GM12864 (cell line): ENCODE measurements at regions not wholly inside any gene's neighbourhood (a gene's known extent, or its start where the extent isn't known, plus 50 kb on each side); places are given as distances from the start of the nearest gene placed in this dataset.

Source experiments
- DNase-seq: peaks from one replicate; pipeline ENCODE4 v3.0.0-alpha.2; 2011; ENCODE audit warnings: low read depth
- H3K4me3 ChIP-seq: 2 replicates; pipeline ENCODE4 v1.5.1; 2011; ENCODE audit warnings: mild to moderate bottlenecking, low read depth, low read length, control low read depth
- CTCF ChIP-seq: IDR thresholded peaks from 2 replicates; pipeline ENCODE4 v1.5.1; 2011; ENCODE audit warnings: low read depth, mild to moderate bottlenecking, moderate library complexity, low read length, control low read depth, inconsistent platforms; ENCODE audit errors: missing control alignments

- no peak overlapping the region for H3K4me3 ChIP-seq
- no peak for DNase-seq
- no peak for TF ChIP-seq CTCF
Observed at GRCh38 chr2:217204358-217204757, 344.5 kb upstream of the TNP1 start.

GRCh38 chr2:217203086-217203485 lies 343.2 kb upstream of the TNP1 start:
- H3K4me3 ChIP-seq, result no peak overlapping the region
- no peak for TF ChIP-seq CTCF
- no peak for DNase-seq

- TF ChIP-seq CTCF, result no peak
- DNase-seq, result no peak
- H3K4me3 ChIP-seq, result no peak overlapping the region
Observed at GRCh38 chr2:217199255-217199630, 339.4 kb upstream of the TNP1 start.

- no peak overlapping the region for H3K4me3 ChIP-seq
- no peak for DNase-seq
- TF ChIP-seq CTCF, result no peak
Observed at GRCh38 chr2:217195658-217196446, 336.0 kb upstream of the TNP1 start.

- no peak for TF ChIP-seq CTCF
- DNase-seq, result no peak
- no peak overlapping the region for H3K4me3 ChIP-seq
Observed at GRCh38 chr2:217195016-217195415, 335.2 kb upstream of the TNP1 start.

GRCh38 chr2:217193431-217194340 lies 333.8 kb upstream of the TNP1 start:
- DNase-seq, result no peak
- no peak overlapping the region for H3K4me3 ChIP-seq
- no peak for TF ChIP-seq CTCF
